ENCODE measurements at regions not wholly inside any gene's neighbourhood (a gene's known extent, or its start where the extent isn't known, plus 50 kb on each side); places are given as distances from the start of the nearest gene placed in this dataset.

- FAIRE-seq, result no peak
- H3K79me2 ChIP-seq (ENCODE audit: insufficient read depth, low read length), result no peaks in the 10 kb centered on the region
These were observed 820.9 kb upstream of the ADGRL4 start for GRCh38 chr1:79827446-79827845.

More at GRCh38 chr1:79827446-79827845, 820.9 kb upstream of the ADGRL4 start:
- 17% methylated on average over 2 of the region's 2 CpGs for WGBS (ENCODE audit: low lambda C conversion rate)
- BruUV-seq (replicated peaks), result no TSS peak
- no peaks in the 10 kb centered on the region for H3K36me3 ChIP-seq (replicated peaks in 1 of 2; ENCODE audit: control insufficient read depth in 1 of 2, insufficient read depth in 2 of 2, low read length in 2 of 2)
- no peaks in the 10 kb centered on the region for H3K27me3 ChIP-seq (ENCODE audit: control insufficient read depth in 1 of 2, insufficient read depth in 2 of 2, low read length in 2 of 2)
- POLR2A ChIA-PET, result no interaction called here
- ATAC-seq, result no peak
- no peak for TF ChIP-seq JUNB (CRISPR knock-in tag; IDR thresholded peaks at IDR 0.05; ENCODE audit: borderline replicate concordance)
- no peak for TF ChIP-seq RFX1 (IDR thresholded peaks at IDR 0.05)
- no peak for TF ChIP-seq ZNF17 (CRISPR knock-in tag; IDR thresholded peaks at IDR 0.05)
- no peak for TF ChIP-seq ATF7-NPFF (CRISPR knock-in tag; IDR thresholded peaks at IDR 0.05; ENCODE audit: low read depth)
- TF ChIP-seq ELF3 (CRISPR knock-in tag; IDR thresholded peaks at IDR 0.05), result no peak
- no peak for TF ChIP-seq HNRNPUL1 (IDR thresholded peaks at IDR 0.05; ENCODE audit: low read depth, low read length)
- TF ChIP-seq TAF15 (IDR thresholded peaks at IDR 0.05; ENCODE audit: low read depth, low read length, poor library complexity, severe bottlenecking), result no peak
- no peak for TF ChIP-seq ZNF143 (CRISPR knock-in tag; IDR thresholded peaks at IDR 0.05)
- no peak for TF ChIP-seq GABPA (IDR thresholded peaks at IDR 0.05; ENCODE audit: low read depth, low read length)
- no peak for TF ChIP-seq GABPA (CRISPR knock-in tag; IDR thresholded peaks at IDR 0.05; ENCODE audit: low read depth)
- TF ChIP-seq ZNF761 (CRISPR knock-in tag; conservative IDR thresholded peaks at IDR 0.05), result no peak
- no peak for TF ChIP-seq BHLHE40 (IDR thresholded peaks at IDR 0.05; ENCODE audit: low read length)
- no peak for TF ChIP-seq EHMT2 (IDR thresholded peaks at IDR 0.05; ENCODE audit: borderline replicate concordance, low read depth, low read length)
- no peak for TF ChIP-seq UBTF (CRISPR knock-in tag; IDR thresholded peaks at IDR 0.05)
- TF ChIP-seq ZNF263 (CRISPR knock-in tag; IDR thresholded peaks at IDR 0.05), result no peak
- TF ChIP-seq SNRNP70 (IDR thresholded peaks at IDR 0.05; ENCODE audit: low read depth, low read length), result no peak
- no peak for TF ChIP-seq ZNF468 (CRISPR knock-in tag; IDR thresholded peaks at IDR 0.05)
- TF ChIP-seq ARNT2 (CRISPR knock-in tag; IDR thresholded peaks at IDR 0.05; ENCODE audit: low read depth), result no peak
- no peak for TF ChIP-seq ZNF839 (CRISPR knock-in tag; IDR thresholded peaks at IDR 0.05; ENCODE audit: borderline replicate concordance)
- TF ChIP-seq ZNF253 (CRISPR knock-in tag; IDR thresholded peaks at IDR 0.05; ENCODE audit: borderline replicate concordance), result no peak
- no peak for TF ChIP-seq AKAP8 (CRISPR knock-in tag; IDR thresholded peaks at IDR 0.05)
- no peaks in the 10 kb centered on the region for H4K20me1 ChIP-seq (ENCODE audit: insufficient read depth, low read length)
- H3K9me3 ChIP-seq (ENCODE audit: low read length), result peaks cover 50% of the 10 kb centered on the region
- H3K4me2 ChIP-seq (ENCODE audit: low read depth, low read length), result no peak overlapping the region
- no peak overlapping the region for H3K27ac ChIP-seq (ENCODE audit: extremely low read length, insufficient read depth, low read length)
- in situ Hi-C loops (cut with HindIII; ENCODE audit: extremely low pct_ligation_motif_present, low pct_unique_long_range_greater_than_20kb) (no loop called here), intact Hi-C loops (cut with micrococcal nuclease; ENCODE audit: unreplicated experiment) (no loop called here)
- no peak overlapping the region for H2AFZ ChIP-seq (ENCODE audit: low read length)
- H3K4me3 ChIP-seq (replicated peaks in 1 of 3; ENCODE audit: insufficient read depth in 1 of 3, low read depth in 2 of 3, low read length in 3 of 3), result no peak overlapping the region
- no peak for DNase-seq (ENCODE audit: low spot score)
- CTCF ChIA-PET (ENCODE audit: low intra/inter-chr PET ratio, low total read pairs), result no interaction called here
- no peak overlapping the region for H3K9ac ChIP-seq (ENCODE audit: insufficient read depth, low read depth, low read length)
- no peaks in the 10 kb centered on the region for H3K4me1 ChIP-seq (ENCODE audit: insufficient read depth, low read length)

All from HepG2 (cell line).